ENCODE measurements at regions not wholly inside any gene's neighbourhood (a gene's known extent, or its start where the extent isn't known, plus 50 kb on each side); places are given as distances from the start of the nearest gene placed in this dataset.

GRCh38 chr4:30801876-30802275, 81.7 kb downstream of the PCDH7 start:
- TF ChIP-seq CTCF (IDR thresholded peaks at IDR 0.05 in 4 of 5, conservative IDR thresholded peaks at IDR 0.05 in 1 of 5) (no peak), POLR2A (IDR thresholded peaks at IDR 0.05) (no peak)
- intact Hi-C loops (cut with DNase I; ENCODE audit: low total_unique reads) (no loop called here), in situ Hi-C loops (cut with MboI; ENCODE audit: low sequenced_read_pairs in 4 of 4) (no loop called here)
- Histone ChIP-seq H3K9me3 (no peaks in the 10 kb centered on the region), H3K36me3 (no peaks in the 10 kb centered on the region), H3K27me3 (no peaks in the 10 kb centered on the region), H3K4me3 (no peak overlapping the region), H3K27ac (no peak overlapping the region), H3K4me1 (no peaks in the 10 kb centered on the region)
- DNase-seq (no peak), ATAC-seq (no peak)

- H3K36me3 ChIP-seq, result no peaks in the 10 kb centered on the region
- H3K4me3 ChIP-seq, result no peak overlapping the region
- H3K27ac ChIP-seq, result no peak overlapping the region
- TF ChIP-seq CTCF (IDR thresholded peaks at IDR 0.05 in 4 of 5, conservative IDR thresholded peaks at IDR 0.05 in 1 of 5) (no peak), POLR2A (IDR thresholded peaks at IDR 0.05) (no peak)
- in situ Hi-C loops (cut with MboI; ENCODE audit: low sequenced_read_pairs in 4 of 4) (no loop called here), intact Hi-C loops (cut with DNase I; ENCODE audit: low total_unique reads) (no loop called here)
- no peaks in the 10 kb centered on the region for H3K4me1 ChIP-seq
- DNase-seq (peak; percentile 2 to 18), ATAC-seq (peak; percentile 46 to 70)
- H3K27me3 ChIP-seq, result no peaks in the 10 kb centered on the region
- H3K9me3 ChIP-seq, result no peaks in the 10 kb centered on the region
Observed at GRCh38 chr4:30802622-30803323, 82.6 kb downstream of the PCDH7 start.

GRCh38 chr4:30808276-30808675, 88.1 kb downstream of the PCDH7 start:
- Histone ChIP-seq H3K4me3 (no peak overlapping the region), H3K36me3 (no peaks in the 10 kb centered on the region), H3K27me3 (no peaks in the 10 kb centered on the region), H3K27ac (no peak overlapping the region), H3K9me3 (no peaks in the 10 kb centered on the region), H3K4me1 (no peaks in the 10 kb centered on the region)
- intact Hi-C loops (cut with DNase I; ENCODE audit: low total_unique reads) (no loop called here), in situ Hi-C loops (cut with MboI; ENCODE audit: low sequenced_read_pairs in 4 of 4) (no loop called here)
- no peak for ATAC-seq
- TF ChIP-seq POLR2A (IDR thresholded peaks at IDR 0.05) (no peak), CTCF (IDR thresholded peaks at IDR 0.05 in 4 of 5, conservative IDR thresholded peaks at IDR 0.05 in 1 of 5) (no peak)
- no peak for DNase-seq

- Histone ChIP-seq H3K27ac (no peak overlapping the region), H3K36me3 (no peaks in the 10 kb centered on the region), H3K4me3 (no peak overlapping the region), H3K4me1 (no peaks in the 10 kb centered on the region), H3K9me3 (no peaks in the 10 kb centered on the region), H3K27me3 (no peaks in the 10 kb centered on the region)
- no peak for DNase-seq
- no peak for TF ChIP-seq POLR2A (IDR thresholded peaks at IDR 0.05)
- no peak for TF ChIP-seq CTCF (IDR thresholded peaks at IDR 0.05 in 4 of 5, conservative IDR thresholded peaks at IDR 0.05 in 1 of 5)
- in situ Hi-C loops (cut with MboI; ENCODE audit: low sequenced_read_pairs in 4 of 4), result no loop called here
- intact Hi-C loops (cut with DNase I; ENCODE audit: low total_unique reads), result no loop called here
- no peak for ATAC-seq
Observed at GRCh38 chr4:30811296-30811695, 91.1 kb downstream of the PCDH7 start.

- H3K27me3 ChIP-seq, result no peaks in the 10 kb centered on the region
- H3K4me1 ChIP-seq, result no peaks in the 10 kb centered on the region
- ATAC-seq, result no peak
- in situ Hi-C loops (cut with MboI; ENCODE audit: low sequenced_read_pairs in 4 of 4), result no loop called here
- no peaks in the 10 kb centered on the region for H3K9me3 ChIP-seq
- intact Hi-C loops (cut with DNase I; ENCODE audit: low total_unique reads), result no loop called here
- DNase-seq, result no peak
- H3K36me3 ChIP-seq, result no peaks in the 10 kb centered on the region
- no peak overlapping the region for H3K4me3 ChIP-seq
- no peak overlapping the region for H3K27ac ChIP-seq
- TF ChIP-seq POLR2A (IDR thresholded peaks at IDR 0.05) (no peak), CTCF (IDR thresholded peaks at IDR 0.05 in 4 of 5, conservative IDR thresholded peaks at IDR 0.05 in 1 of 5) (no peak)
Observed at GRCh38 chr4:30815685-30816084, 95.5 kb downstream of the PCDH7 start.
